Skeletal muscle cell (primary cell): ENCODE measurements at regions not wholly inside any gene's neighbourhood (a gene's known extent, or its start where the extent isn't known, plus 50 kb on each side); places are given as distances from the start of the nearest gene placed in this dataset.

Source experiments
- DNase-seq: peaks from one replicate; pipeline ENCODE4 v3.0.0-alpha.2; 2010; ENCODE audit warnings: low read depth
- H3K4me3 ChIP-seq: 2 replicates; pipeline ENCODE4 v1.5.1; 2011; ENCODE audit warnings: low read depth, mild to moderate bottlenecking, control low read depth, low read length, moderate library complexity

DNA sequence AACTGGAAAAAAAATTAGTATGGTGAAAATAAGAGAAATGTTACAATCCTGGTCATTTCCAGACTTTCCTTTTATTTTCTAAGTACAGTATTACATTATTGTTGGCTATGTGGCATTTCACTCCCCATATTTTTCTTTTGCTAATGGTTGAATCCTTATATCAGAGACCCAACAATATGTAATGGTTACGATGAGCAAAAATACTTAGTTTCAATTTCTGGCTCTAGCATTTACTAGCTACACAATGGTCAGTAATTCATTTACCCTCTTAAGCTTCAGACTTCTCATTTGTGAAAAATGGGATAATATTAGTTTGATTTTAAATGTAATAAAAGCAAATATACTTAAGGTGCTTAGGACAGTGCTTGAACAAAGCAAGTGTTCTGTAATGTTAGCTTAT is 942.9 kb upstream of the PABPC4L start:
- H3K4me3 ChIP-seq, result no peak overlapping the region
- DNase-seq, result no peak

DNA sequence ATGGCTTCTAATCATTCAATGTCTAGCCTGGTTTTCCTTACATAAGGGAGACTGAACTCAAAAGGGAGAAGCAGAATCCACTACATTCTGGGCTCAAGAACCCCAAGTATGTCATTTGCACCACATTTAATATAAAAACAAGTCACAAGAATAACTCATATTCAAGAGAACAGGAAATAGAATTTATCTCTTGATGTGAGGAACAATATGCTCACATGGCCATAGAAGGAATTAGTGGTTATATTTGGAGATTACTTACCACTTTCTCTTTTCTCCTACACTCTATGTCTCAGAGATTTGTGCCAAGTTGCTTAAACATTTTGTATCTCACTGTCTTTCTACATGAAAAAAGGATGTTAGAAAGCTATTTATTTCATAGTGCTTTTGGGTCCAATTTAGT is 922.6 kb upstream of the PABPC4L start:
- no peak for DNase-seq

DNA sequence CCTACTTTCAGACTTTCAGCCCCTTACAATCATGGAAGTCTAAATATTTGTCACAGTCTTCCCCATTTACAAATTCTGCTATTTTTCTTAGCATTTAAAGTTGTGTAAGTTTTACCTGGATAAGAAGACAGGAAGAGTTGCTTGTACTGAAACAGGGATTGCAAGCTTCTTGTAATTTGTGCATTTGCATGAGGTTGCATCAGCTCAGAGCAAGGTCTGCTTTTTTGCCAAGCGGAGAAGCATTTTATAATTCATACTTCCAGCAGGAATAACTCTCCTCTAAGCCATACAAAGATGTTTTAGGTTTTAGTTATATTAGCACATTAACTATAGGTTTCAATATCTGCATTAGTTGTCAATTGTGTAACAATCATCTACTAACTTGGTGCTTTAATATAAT is 922.0 kb upstream of the PABPC4L start:
- no peak overlapping the region for H3K4me3 ChIP-seq
- DNase-seq, result no peak

More for the DNA sequence above, 922.6 kb upstream of the PABPC4L start:
- H3K4me3 ChIP-seq, result no peak overlapping the region

DNA sequence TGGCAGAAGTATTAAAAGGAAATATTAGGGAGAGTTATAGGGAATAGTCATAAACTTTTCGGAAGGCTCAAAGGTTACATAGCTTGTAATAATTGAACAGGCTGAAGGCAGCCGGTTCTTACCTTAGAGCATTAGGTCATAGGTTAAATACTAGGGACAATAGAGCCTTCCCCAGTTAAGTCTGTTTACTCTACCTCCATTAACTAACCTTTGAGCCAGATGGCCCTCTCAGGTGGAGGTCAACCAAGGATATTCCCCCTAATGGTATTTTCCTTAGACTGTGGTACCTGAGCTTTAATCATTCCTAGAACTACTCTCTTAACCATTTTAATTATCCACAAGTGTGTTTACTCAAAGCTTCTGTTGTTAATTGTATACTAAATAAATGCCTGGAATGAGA is 920.9 kb upstream of the PABPC4L start:
- no peak for DNase-seq
- H3K4me3 ChIP-seq, result no peak overlapping the region

DNA sequence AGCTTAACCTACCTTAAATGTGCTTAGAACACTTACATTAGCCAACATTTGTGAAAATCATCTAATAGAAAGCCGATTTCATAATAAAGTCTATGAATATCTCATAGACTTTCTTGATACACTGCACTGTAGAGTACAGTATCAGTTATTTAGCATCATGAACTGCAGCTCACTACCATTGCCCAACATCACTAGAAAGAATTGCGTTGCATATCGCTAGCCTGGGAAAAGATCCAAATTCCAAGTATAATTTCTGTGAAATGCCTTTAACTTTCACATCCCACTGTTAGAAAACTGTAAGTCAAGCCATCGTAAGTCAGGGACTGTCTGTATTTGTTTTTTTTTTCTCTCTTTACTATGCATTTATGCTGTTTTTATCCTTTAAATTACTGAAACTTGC is 918.6 kb upstream of the PABPC4L start:
- H3K4me3 ChIP-seq, result no peak overlapping the region
- DNase-seq, result no peak

DNA sequence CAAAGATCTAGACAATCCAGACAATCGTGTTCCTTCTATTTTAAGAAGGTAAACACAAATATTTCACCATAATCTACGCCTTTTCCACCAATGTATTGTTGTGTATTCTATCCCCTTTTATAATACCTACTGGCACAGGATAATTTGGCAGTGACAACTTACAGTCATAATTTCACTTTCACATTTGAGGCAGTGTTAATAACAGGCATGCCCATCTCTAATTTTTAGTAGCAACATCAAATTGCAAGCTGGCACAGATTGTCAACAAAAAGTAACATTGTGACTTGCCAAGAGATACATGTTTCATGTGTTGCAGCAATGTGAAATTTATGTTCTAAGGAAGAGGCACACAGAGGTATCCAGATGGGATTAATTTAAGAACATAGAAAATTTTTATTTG is 912.5 kb upstream of the PABPC4L start:
- no peak for DNase-seq
- H3K4me3 ChIP-seq, result no peak overlapping the region

DNA sequence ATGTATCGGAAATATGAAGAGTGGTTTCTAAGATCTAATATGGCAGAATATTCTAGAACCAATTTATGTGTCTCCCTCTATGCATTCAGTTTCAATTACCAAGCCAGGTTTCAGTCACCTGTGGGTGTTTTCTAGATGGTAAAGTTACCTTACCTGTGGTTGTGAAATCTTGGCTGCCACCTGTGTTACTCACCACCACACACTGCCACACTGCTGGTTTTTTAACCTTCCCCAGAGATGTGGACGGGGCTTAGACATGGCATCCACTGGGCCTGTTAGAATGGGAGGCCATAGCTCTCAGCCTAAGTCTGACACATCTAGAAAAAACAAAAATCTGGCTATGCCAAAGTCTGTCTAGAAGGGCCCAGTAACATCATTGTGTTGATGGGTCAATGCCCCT is 896.5 kb upstream of the PABPC4L start:
- H3K4me3 ChIP-seq, result no peak overlapping the region
- DNase-seq, result no peak

DNA sequence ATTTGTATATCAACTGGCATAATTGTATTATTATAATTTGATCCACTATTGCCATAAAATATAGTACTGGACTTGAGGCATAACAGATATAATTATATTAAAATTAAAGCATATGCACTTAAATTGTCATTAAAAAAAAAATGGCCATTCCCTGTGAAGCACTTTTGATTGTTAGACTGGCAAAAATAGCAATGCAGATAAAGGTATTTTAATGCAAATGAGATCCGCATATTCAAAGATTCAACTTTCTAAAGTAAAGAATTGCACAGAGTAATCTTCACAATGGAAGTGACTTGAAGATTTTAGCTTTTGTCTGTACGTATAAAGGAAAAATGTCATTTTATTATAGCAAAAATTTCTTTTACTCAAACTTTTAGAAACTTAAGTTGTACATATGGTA is 871.8 kb upstream of the PABPC4L start:
- no peak for DNase-seq
- H3K4me3 ChIP-seq, result no peak overlapping the region

DNA sequence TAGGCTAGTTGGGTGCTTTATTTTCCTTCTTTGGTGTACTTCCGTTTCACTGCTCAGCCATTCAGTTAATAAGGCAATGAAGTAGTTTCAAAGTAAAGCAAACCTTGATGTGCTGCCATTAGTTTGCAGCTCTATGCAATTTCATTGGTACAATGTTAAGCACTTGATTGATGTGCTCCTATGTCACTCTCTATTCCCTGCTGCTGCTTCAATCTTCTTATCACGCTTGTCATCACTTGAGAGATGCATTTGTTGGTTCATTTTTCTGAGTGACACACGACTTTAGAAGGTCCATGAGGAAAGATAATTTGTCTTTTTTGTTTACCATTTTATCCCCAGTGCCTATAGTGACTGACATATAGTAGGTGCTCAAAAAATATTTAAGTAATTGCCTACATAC is 871.0 kb upstream of the PABPC4L start:
- H3K4me3 ChIP-seq, result no peak overlapping the region
- DNase-seq, result no peak

DNA sequence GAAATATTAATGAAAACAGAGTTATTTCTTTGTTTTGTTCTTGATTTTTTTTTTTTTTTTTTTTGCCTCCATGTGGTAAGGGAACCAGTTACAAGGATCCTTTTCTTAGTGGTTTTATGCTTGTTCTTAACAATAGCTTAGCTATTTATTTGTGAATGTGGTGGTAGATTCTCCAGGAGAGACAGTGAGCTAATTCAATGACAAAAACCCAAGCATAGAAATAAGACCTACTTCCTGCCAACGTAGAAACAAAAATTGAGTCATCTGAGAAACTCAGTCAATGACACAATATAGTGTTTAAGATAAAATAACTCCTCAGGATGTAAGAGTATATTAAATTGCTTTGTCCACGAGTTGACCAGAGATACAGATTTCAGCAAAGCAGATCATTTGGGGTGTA is 863.8 kb upstream of the PABPC4L start:
- no peak overlapping the region for H3K4me3 ChIP-seq
- DNase-seq, result no peak

DNA sequence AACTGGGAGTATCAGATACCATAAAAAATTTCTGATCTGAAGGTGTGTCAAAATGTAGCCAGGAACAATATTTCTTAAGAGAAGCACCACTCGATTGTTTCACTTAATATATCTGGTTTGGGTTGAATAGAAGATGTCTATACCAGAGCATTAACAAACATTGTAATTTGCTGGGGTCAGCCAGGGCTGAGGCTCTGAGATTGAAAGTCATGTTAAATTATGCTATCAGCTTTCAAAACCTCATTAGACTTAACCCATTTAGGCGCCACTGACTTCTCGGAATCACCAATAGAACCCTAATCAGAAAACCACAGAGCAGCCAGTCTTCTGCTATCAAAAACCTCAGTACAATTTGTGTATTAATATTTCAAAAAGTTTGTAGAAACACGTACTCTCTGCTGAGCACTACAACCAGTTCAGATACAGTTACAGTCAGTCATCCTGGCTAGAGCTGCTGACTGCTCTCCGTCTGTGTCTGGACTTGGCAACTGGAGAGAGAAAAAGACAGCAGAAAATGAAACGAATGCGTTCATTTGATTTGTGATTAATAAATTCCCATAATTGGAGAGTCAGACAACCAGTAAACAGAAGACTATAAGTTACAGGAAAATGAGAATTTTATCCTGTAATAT is 848.6 kb upstream of the PABPC4L start:
- DNase-seq, result no peak
- H3K4me3 ChIP-seq, result no peak overlapping the region

DNA sequence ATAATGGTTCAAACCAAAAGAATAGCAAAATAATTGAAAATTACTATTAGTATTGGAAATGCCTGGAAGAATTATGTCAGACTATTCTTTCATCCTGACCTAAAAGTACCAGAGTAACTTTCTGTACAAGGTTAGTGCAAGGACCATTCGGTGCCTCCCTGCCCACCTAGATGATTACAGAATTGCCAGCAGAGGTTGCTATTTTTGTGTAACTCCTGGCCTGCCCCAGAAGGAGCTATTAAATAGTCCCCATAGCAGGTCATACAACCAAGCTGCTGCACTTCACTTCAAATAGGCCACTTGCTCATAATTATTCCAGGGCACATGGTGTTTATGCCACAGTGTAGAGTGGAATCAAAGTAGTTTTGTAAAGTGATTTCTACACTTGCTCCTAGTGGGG is 831.1 kb upstream of the PABPC4L start:
- no peak for DNase-seq
- H3K4me3 ChIP-seq, result no peak overlapping the region

DNA sequence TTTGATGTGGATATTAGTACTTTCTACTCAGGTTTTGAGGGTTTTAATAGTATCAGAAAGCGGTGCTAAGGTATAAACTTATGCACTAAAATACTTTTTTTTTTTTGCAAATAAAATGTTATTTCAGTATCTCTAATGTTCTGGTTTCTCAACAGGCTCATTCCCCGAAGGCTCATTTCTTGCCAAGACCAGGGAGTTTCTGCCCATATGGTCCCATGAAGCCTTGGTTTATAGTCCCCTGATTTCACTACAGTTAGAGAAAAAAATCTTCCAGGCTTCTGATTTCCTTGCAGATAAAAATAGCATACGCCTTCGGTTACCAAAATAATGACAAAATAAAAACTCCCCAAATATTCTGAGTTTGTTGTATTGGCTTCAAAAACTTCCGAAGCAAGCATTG is 814.2 kb upstream of the PABPC4L start:
- H3K4me3 ChIP-seq, result no peak overlapping the region
- DNase-seq, result no peak

DNA sequence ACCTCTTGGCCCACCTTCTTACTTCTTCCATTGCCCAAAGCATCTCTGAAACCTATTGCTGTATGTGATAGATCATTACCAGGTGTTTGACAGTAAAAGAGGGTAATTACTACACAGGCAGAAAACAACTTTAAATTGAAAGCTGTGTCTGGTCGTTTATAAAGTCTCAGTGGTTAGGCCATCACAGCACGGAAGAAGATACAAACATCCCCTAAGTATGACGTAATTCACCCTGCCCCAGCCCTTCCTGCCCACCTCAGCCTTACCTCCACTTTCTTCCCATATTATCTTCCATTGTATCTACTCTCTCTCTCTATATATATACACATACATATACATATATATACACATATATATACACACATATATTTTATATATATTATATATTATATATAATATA is 805.8 kb upstream of the PABPC4L start:
- H3K4me3 ChIP-seq, result no peak overlapping the region
- no peak for DNase-seq

DNA sequence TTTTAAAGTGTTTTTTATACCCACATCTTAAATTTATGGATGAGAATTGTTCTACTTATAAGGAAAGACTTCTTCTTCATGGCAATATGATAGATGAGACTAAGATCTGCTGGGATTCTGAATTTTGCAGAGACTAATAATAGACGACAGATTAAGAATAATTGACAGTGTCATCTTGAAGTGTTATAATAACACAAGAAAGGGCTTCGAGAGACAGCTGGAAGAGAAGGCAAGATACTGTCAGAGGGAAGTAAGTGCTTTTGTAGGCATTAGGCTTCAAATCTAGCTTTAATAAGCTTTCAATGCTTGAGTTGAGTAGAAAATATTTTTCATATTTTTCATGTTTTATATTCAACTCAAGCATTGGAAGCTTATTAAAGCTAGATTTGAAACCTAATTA is 797.6 kb upstream of the PABPC4L start:
- no peak overlapping the region for H3K4me3 ChIP-seq
- DNase-seq, result no peak

DNA sequence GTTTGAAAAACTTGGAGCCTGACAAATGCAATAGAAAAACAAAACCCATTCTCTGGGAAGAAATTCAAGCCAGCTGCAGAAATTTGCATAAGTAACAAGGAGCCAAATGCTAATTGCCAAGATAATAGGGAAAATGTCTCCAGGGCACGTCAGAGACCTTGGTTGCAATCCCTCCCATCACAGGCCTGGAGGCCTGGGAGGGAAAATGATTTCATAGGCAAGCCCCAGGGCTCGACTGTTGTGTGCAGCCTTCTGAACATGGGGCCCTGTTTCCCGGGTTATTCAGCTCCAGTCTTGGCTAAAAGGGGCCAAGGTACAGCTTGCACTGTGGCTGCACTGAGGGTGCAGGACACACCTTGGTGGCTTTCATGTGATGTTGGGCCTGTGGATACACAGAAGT is 760.4 kb upstream of the PABPC4L start:
- DNase-seq, result no peak
- H3K4me3 ChIP-seq, result no peak overlapping the region

DNA sequence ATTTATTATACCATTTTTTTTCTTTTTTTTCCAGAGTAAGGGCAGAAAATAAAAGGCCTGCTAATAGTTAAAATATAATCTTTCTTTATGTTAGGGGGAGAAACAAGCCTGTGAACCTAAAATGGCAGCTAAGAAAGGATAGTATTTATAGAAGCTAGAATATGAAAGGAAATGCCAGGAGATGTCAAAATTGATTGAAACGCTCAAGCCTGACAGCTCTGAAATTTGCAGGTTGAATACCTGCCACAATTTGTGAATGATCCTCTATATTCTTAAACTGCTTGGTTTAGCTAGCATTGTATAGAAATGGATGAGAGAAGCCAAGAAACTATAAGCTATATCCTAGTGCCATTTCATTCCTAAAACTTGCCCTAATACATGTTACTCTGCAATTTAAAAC is 757.3 kb upstream of the PABPC4L start:
- no peak for DNase-seq
- H3K4me3 ChIP-seq, result no peak overlapping the region

DNA sequence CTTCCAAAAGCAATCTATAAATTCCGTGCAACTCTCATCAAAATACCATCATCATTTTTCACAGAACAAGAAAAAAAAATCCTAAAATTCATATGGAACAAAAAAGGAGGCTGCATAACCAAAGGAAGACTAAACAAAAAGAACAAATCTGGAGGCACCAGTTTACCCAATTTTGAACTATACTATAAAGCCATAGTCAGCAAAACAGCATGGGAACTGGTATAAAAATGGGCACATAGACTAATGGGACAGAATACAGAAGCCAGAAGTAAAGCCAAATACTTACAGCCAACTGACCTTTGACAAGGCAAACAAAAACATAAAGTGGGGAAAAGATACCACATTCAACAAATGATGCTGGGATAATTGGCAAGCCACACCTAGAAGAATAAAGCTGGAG is 753.5 kb upstream of the PABPC4L start:
- no peak for DNase-seq
- H3K4me3 ChIP-seq, result no peak overlapping the region

DNA sequence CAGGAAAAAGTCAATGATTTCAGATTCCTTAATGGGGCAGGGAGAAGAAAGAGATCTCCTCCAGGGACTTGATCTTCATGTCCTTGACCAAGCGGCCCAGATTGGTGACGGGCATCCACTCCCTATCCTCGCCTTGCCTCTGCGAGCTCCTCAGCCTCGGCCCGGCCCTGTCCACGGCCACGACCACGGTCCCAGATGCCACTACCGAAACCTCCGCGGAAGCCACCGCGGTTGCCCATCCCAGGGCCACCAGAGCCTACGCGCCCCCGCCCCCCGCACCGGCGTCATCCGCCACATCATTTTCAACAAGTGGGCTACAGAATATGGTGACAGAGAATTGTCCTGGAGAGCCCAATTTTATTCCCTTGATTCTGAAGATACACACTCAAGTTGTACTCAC is 751.2 kb upstream of the PABPC4L start:
- no peak for DNase-seq
- no peak overlapping the region for H3K4me3 ChIP-seq

DNA sequence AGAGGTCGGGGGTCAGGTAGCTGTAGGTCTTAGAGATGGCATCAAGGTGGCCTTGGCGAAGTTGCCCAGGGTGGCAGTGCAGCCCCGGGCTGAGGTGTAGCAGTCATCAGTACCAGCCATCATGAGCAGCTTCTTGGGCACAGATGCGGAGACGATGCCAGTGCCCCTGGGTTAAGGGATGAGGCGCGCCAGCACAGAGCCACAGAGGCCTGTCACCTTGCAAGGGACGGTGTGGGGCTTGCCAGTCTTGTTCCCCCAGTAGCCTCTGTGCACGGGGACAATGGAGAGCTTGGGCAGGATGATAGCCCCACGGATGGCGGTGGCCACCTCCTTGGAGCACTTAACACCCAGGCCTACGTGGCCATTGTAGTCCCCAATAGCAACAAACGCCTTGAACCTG is 750.7 kb upstream of the PABPC4L start:
- DNase-seq, result no peak
- H3K4me3 ChIP-seq, result no peak overlapping the region

DNA sequence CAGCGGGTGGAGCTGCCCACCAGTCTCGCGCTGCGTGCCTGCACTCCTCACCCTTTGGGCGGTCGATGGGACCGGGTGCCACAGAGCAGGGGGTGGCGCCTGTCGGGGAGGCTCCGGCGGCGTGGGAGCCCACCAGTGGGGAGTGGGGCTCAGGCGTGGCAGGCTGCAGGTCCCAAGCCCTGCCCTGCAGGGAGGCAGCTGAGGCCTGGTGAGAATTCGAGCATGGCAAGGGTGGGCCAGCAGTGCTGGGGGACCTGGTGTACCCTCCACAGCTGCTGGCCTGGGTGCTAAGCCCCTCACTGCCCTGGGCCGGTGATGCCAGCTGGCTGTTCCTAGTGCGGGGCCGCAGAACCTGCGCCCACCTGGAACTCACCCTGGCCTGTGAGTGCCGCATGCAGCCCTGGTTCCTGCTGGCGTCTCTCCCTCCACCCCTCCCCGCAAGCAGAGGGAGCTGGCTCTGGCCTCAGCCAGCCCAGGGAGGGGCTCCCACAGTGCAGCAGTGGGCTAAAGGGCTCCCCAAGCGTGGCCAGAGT is 746.6 kb upstream of the PABPC4L start:
- no peak for DNase-seq
- no peak overlapping the region for H3K4me3 ChIP-seq

DNA sequence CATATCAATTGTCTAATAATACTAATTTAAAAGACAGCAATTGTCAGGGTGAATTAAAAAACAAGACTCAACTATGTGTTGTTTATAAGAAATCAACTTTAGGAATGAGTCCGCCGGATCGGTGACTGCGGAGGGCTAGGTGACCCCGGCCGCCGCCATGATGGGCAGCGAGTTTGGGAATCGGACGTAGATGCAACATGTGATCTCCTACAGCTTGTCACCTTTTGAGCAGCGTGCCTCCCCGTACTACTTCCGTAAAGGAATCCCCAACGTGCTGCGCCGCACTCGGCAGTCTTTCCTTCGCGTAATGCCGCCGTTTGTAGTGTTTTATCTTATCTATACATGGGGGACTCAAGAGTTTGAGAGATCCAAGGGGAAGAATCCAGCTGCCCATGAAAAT is 742.5 kb upstream of the PABPC4L start:
- no peak for DNase-seq
- H3K4me3 ChIP-seq, result no peak overlapping the region
